Activated T-cell treated with anti-CD3 and anti-CD28 coated beads, Interleukin-2, amount 50 U/mL, for 72 hours (primary cell): ENCODE measurements at regions not wholly inside any gene's neighbourhood (a gene's known extent, or its start where the extent isn't known, plus 50 kb on each side); places are given as distances from the start of the nearest gene placed in this dataset.

ENCODE experiments used
- ATAC-seq, 2 donors: fragments of 150-1000 bp; cut with Tn5 transposase; replicated peaks in 1 of 2; 2 replicates each; pipeline ENCODE4 v1.10.0; 2021; ENCODE audit warnings: moderate library complexity in 2 of 2, mild to moderate bottlenecking in 1 of 2
- DNase-seq, 2 donors: peaks; one replicate each; pipeline ENCODE4 v3.0.0; 2021 to 2022; ENCODE audit warnings: mixed read lengths in 1 of 2
- H3K27ac Mint-ChIP-seq: one replicate; pipeline ENCODE4 v1.8.0; 2022; ENCODE audit warnings: mild to moderate bottlenecking, moderate library complexity, mixed read lengths
- H3K27me3 Mint-ChIP-seq: one replicate; pipeline ENCODE4 v1.8.0; 2022; ENCODE audit warnings: low read depth, mixed read lengths
- H3K36me3 Mint-ChIP-seq, 2 donors: one replicate each; pipeline ENCODE4 v1.8.0; 2022; ENCODE audit warnings: mixed read lengths in 2 of 2, mild to moderate bottlenecking in 1 of 2; ENCODE audit not compliant: insufficient read depth in 2 of 2
- H3K4me1 Mint-ChIP-seq: one replicate; pipeline ENCODE4 v1.8.0; 2022; ENCODE audit warnings: low read depth, mixed read lengths
- H3K4me3 Mint-ChIP-seq, 2 donors: one replicate each; pipeline ENCODE4 v1.8.0; 2022; ENCODE audit warnings: mild to moderate bottlenecking in 2 of 2, mixed read lengths in 2 of 2, moderate library complexity in 2 of 2
- H3K9me3 Mint-ChIP-seq, 2 donors: one replicate each; pipeline ENCODE4 v1.8.0; 2022; ENCODE audit warnings: mixed read lengths in 2 of 2

GRCh38 chr1:88117597-88117996 lies 566.5 kb upstream of the PKN2 start:
- no peak overlapping the region for H3K4me3 Mint-ChIP-seq
- H3K27ac Mint-ChIP-seq: no peak overlapping the region
- H3K27me3 Mint-ChIP-seq: peaks cover 6% of the 10 kb centered on the region
- H3K4me1 Mint-ChIP-seq: no peaks in the 10 kb centered on the region
- peaks cover 0 to 1% of the 10 kb centered on the region in 2 donors for H3K9me3 Mint-ChIP-seq
- ATAC-seq: no peak
- H3K36me3 Mint-ChIP-seq: no peaks in the 10 kb centered on the region
- DNase-seq: no peak

DNA sequence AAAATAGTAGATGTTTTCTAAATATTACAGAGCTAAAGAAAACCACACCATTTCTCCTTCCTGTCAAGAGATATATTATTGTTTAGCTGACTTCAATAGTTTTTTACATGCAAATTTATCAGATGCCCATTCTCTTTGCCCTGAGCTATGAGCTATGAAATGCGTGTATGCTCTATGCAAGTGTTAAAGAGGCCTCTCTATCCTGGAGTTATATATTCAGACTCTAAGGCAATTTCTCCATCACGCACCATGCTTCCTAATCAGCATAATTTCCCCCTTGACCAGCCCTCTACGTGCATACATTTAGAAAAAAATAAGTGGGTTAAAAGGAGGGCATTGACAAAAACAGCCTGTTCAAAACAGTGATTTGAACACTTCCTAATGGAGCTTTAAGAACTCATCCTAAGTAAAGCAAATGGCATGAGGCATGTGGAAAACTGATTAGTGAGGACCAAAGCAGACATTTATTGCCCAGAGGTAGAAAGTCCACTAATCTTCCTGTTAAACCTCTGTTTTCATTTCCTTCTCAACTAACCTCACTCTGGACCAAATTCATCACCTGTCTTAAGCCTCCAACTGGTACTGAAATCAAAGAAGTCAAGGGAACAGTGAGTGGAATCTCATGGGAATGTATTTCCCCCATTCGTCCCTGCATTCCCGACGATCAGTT lies 565.8 kb upstream of the PKN2 start:
- Mint-ChIP-seq H3K27me3 (peaks cover 6% of the 10 kb centered on the region), H3K4me3 (no peak overlapping the region), H3K27ac (no peak overlapping the region), H3K9me3 (peaks cover 0 to 1% of the 10 kb centered on the region in 2 donors), H3K4me1 (no peaks in the 10 kb centered on the region), H3K36me3 (no peaks in the 10 kb centered on the region)
- DNase-seq (no peak), ATAC-seq (no peak)

GRCh38 chr1:88124614-88125013 lies 559.5 kb upstream of the PKN2 start:
- Mint-ChIP-seq H3K27me3 (peaks cover 9% of the 10 kb centered on the region), H3K27ac (no peak overlapping the region), H3K4me1 (no peaks in the 10 kb centered on the region), H3K9me3 (peaks cover 0 to 1% of the 10 kb centered on the region in 2 donors), H3K36me3 (no peaks in the 10 kb centered on the region), H3K4me3 (no peak overlapping the region)
- DNase-seq: no peak
- ATAC-seq: no peak

- Mint-ChIP-seq H3K27ac (no peak overlapping the region), H3K27me3 (peaks cover 8% of the 10 kb centered on the region), H3K36me3 (no peaks in the 10 kb centered on the region), H3K4me3 (no peak overlapping the region), H3K9me3 (peaks cover 0 to 1% of the 10 kb centered on the region in 2 donors), H3K4me1 (no peaks in the 10 kb centered on the region)
- ATAC-seq (no peak), DNase-seq (no peak)
These were observed 557.6 kb upstream of the PKN2 start for GRCh38 chr1:88126467-88126866.

- Mint-ChIP-seq H3K4me3 (no peak overlapping the region), H3K27me3 (no peaks in the 10 kb centered on the region), H3K27ac (no peak overlapping the region), H3K36me3 (no peaks in the 10 kb centered on the region), H3K4me1 (no peaks in the 10 kb centered on the region), H3K9me3 (no peaks in the 10 kb centered on the region)
- ATAC-seq (no peak), DNase-seq (no peak)
These were observed 550.1 kb upstream of the PKN2 start for GRCh38 chr1:88133991-88134390.

- no peak overlapping the region for H3K4me3 Mint-ChIP-seq
- H3K27ac Mint-ChIP-seq: no peak overlapping the region
- no peaks in the 10 kb centered on the region for H3K4me1 Mint-ChIP-seq
- DNase-seq (no peak), ATAC-seq (no peak)
- no peaks in the 10 kb centered on the region for H3K9me3 Mint-ChIP-seq
- H3K36me3 Mint-ChIP-seq: no peaks in the 10 kb centered on the region
- H3K27me3 Mint-ChIP-seq: peaks cover 5% of the 10 kb centered on the region
These were observed 548.8 kb upstream of the PKN2 start for GRCh38 chr1:88134983-88135921.

DNA sequence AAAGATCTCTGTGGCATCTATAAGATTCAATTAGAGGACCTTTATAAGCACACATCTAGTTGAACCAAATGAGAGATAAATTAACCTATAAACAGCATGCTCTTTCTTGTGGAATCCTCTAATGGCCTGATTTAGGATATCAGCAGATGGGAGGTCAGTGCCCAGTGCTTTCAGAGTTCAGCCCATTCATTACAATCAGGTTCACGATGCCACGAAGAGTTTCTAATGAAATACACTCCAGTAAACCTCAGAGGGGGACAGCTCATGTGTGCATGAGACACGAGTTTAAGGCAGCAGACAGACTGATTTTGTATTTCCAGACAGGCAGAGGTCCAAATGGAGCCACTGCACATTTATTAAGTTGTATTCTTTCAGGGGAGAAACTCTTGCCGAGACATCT lies 544.4 kb upstream of the PKN2 start:
- H3K36me3 Mint-ChIP-seq: no peaks in the 10 kb centered on the region
- no peak for DNase-seq
- H3K27ac Mint-ChIP-seq: no peak overlapping the region
- no peak for ATAC-seq
- H3K4me3 Mint-ChIP-seq: no peak overlapping the region
- peaks cover 6% of the 10 kb centered on the region for H3K4me1 Mint-ChIP-seq
- H3K9me3 Mint-ChIP-seq: no peaks in the 10 kb centered on the region
- H3K27me3 Mint-ChIP-seq: peaks cover 11% of the 10 kb centered on the region

GRCh38 chr1:88140325-88140724 lies 543.7 kb upstream of the PKN2 start:
- Mint-ChIP-seq H3K27ac (no peak overlapping the region), H3K36me3 (no peaks in the 10 kb centered on the region), H3K27me3 (peaks cover 17% of the 10 kb centered on the region), H3K4me1 (peaks cover 6% of the 10 kb centered on the region), H3K4me3 (no peak overlapping the region), H3K9me3 (peaks cover 0 to 2% of the 10 kb centered on the region in 2 donors)
- DNase-seq (no peak), ATAC-seq (no peak)

GRCh38 chr1:88141499-88142074 lies 542.5 kb upstream of the PKN2 start:
- Mint-ChIP-seq H3K27ac (no peak overlapping the region), H3K36me3 (no peaks in the 10 kb centered on the region), H3K4me1 (peaks cover 6% of the 10 kb centered on the region), H3K9me3 (peaks cover 0 to 2% of the 10 kb centered on the region in 2 donors), H3K27me3 (peaks cover 26% of the 10 kb centered on the region), H3K4me3 (peak overlapping the region; percentile 34 to 51)
- no peak for DNase-seq
- no peak for ATAC-seq

- Mint-ChIP-seq H3K27ac (no peak overlapping the region), H3K36me3 (no peaks in the 10 kb centered on the region), H3K9me3 (peaks cover 0 to 2% of the 10 kb centered on the region in 2 donors), H3K4me3 (no peak overlapping the region), H3K4me1 (peaks cover 6% of the 10 kb centered on the region), H3K27me3 (peaks cover 21% of the 10 kb centered on the region)
- no peak for DNase-seq
- ATAC-seq: no peak
These were observed 538.3 kb upstream of the PKN2 start for GRCh38 chr1:88145752-88146151.

DNA sequence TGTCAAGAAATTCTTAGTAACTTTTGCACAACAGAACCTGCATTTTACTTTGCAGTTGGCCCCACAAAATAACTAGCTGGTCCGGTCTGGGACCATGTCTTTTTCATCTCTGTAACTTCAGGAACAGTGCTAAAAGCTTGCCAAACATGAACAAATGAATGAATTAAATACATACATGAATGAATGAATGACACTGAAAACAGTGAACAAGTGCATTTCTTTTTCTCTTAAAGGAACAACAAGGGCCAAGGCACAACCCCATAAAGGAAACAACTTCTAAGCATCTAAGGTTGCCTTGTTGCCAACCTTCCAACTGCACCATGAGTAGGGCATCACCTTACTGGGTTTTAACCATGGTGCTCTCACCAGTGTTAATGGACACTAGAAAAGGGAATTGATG lies 534.4 kb upstream of the PKN2 start:
- Mint-ChIP-seq H3K4me1 (no peaks in the 10 kb centered on the region), H3K36me3 (no peaks in the 10 kb centered on the region), H3K4me3 (no peak overlapping the region), H3K27me3 (peaks cover 22% of the 10 kb centered on the region), H3K9me3 (peaks cover 0 to 2% of the 10 kb centered on the region in 2 donors), H3K27ac (no peak overlapping the region)
- no peak for DNase-seq
- ATAC-seq: no peak

DNA sequence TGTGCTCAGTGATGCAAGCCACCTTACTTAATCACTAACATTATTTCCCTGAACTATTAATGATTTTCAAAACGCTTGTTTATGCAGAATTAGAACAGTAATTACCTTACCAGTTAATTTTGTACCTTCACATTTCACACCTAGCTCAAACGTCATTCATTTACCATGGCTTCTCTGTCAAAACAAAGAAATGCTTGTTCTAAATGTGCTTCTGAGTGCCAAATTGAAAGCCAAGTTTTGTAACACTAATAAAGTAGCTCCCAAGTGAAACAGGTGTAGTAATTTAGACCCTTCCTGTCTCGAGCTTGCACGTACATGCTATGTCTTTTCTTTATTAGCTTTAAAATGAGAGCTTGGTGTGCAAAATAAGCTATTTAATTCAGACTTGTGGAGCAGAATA lies 533.7 kb upstream of the PKN2 start:
- Mint-ChIP-seq H3K27ac (no peak overlapping the region), H3K4me1 (no peaks in the 10 kb centered on the region), H3K36me3 (no peaks in the 10 kb centered on the region), H3K27me3 (peaks cover 16% of the 10 kb centered on the region), H3K4me3 (no peak overlapping the region), H3K9me3 (no peaks in the 10 kb centered on the region)
- DNase-seq (no peak), ATAC-seq (no peak)

- no peak for ATAC-seq
- H3K4me1 Mint-ChIP-seq: no peaks in the 10 kb centered on the region
- peaks cover 6% of the 10 kb centered on the region for H3K27me3 Mint-ChIP-seq
- DNase-seq: no peak
- no peak overlapping the region for H3K27ac Mint-ChIP-seq
- H3K4me3 Mint-ChIP-seq: no peak overlapping the region
- no peaks in the 10 kb centered on the region for H3K36me3 Mint-ChIP-seq
- no peaks in the 10 kb centered on the region for H3K9me3 Mint-ChIP-seq
These were observed 520.9 kb upstream of the PKN2 start for GRCh38 chr1:88163187-88163586.
